ENCODE measurements at regions not wholly inside any gene's neighbourhood (a gene's known extent, or its start where the extent isn't known, plus 50 kb on each side); places are given as distances from the start of the nearest gene placed in this dataset.

GRCh38 chr4:95758001-95758400 is 81.9 kb upstream of the PDHA2 start:
- no peak for FAIRE-seq
- Histone ChIP-seq H3K36me3 (ENCODE audit: control insufficient read depth in 2 of 2, insufficient read depth in 2 of 2, low read length in 1 of 2) (no peaks in the 10 kb centered on the region), H3K9me3 (replicated peaks; ENCODE audit: control insufficient read depth, insufficient read depth, low read length) (no peaks in the 10 kb centered on the region), H3K9ac (ENCODE audit: control insufficient read depth, insufficient read depth, low read length) (no peak overlapping the region), H4K20me1 (ENCODE audit: control insufficient read depth, insufficient read depth) (no peaks in the 10 kb centered on the region), H2AFZ (ENCODE audit: control insufficient read depth, low read depth, low read length) (no peak overlapping the region), H3K4me1 (ENCODE audit: control insufficient read depth, insufficient read depth, low read length) (no peaks in the 10 kb centered on the region), H3K4me2 (ENCODE audit: control insufficient read depth, insufficient read depth) (no peak overlapping the region), H3K27ac (ENCODE audit: control insufficient read depth, insufficient read depth) (no peak overlapping the region), H3K27me3 (replicated peaks in 1 of 2; ENCODE audit: control insufficient read depth in 2 of 2, insufficient read depth in 2 of 2, low read length in 1 of 2) (no peaks in the 10 kb centered on the region; a peak in 1 of 4 replicates), H3K4me3 (no peak overlapping the region), H3K79me2 (ENCODE audit: control insufficient read depth, insufficient read depth, low read length) (no peaks in the 10 kb centered on the region)
- SMC1A ChIA-PET (ENCODE audit: uncharacterized antibody, unreplicated experiment) = no interaction called here
- BruUV-seq (replicated peaks) = no TSS peak
- POLR2A ChIA-PET = no interaction called here
- no peak for TF ChIP-seq TAF1 (IDR thresholded peaks at IDR 0.05; ENCODE audit: borderline replicate concordance, low read depth, low read length)
- TF ChIP-seq CREB1 (IDR thresholded peaks at IDR 0.05; ENCODE audit: low read depth) = no peak
- no peak for TF ChIP-seq KAT2A (conservative IDR thresholded peaks at IDR 0.05; ENCODE audit: control insufficient read depth, low read depth, low read length)
- no peak for TF ChIP-seq CREM (IDR thresholded peaks at IDR 0.05; ENCODE audit: low read depth)
- no peak for TF ChIP-seq POLR2A (IDR thresholded peaks at IDR 0.05; ENCODE audit: low read depth, low read length)
- TF ChIP-seq SMARCA5 (IDR thresholded peaks at IDR 0.05) = no peak
- TF ChIP-seq ZNF24 (IDR thresholded peaks at IDR 0.05) = no peak
- TF ChIP-seq ESRRA (IDR thresholded peaks at IDR 0.05; ENCODE audit: low read length) = no peak
- no peak for TF ChIP-seq IKZF1 (conservative IDR thresholded peaks at IDR 0.05)
- TF ChIP-seq REST (IDR thresholded peaks at IDR 0.05; ENCODE audit: low read depth, low read length) = no peak
- intact Hi-C loops (cut with micrococcal nuclease; ENCODE audit: unreplicated experiment) = no loop called here
- DNase-seq (ENCODE audit: low read depth, low spot score) = no peak
- no peak for ATAC-seq
- RAD21 ChIA-PET (ENCODE audit: unreplicated experiment) = no interaction called here
- CTCF ChIA-PET = no interaction called here
- in situ Hi-C loops (cut with MboI) = no loop called here

Data from GM12878 (cell line).